DOHH2 (cell line): ENCODE measurements at regions not wholly inside any gene's neighbourhood (a gene's known extent, or its start where the extent isn't known, plus 50 kb on each side); places are given as distances from the start of the nearest gene placed in this dataset.

Source experiments
- EZH2phosphoT487 ChIP-seq: fragments of 200-600 bp; sonication (generic); IDR thresholded peaks from 2 replicates; pipeline ENCODE4 v1.6.1; 2017; ENCODE audit warnings: borderline replicate concordance, mild to moderate bottlenecking, antibody characterized with exemption, low read length, moderate library complexity, mixed read lengths
- TF ChIP-seq, protein P1 (sequence below): fragments of 200-600 bp; sonication (generic); IDR thresholded peaks from one replicate; pipeline ENCODE4 v1.5.1; 2014; ENCODE audit warnings: antibody characterized with exemption, mild to moderate bottlenecking, low read depth, low read length; ENCODE audit not compliant: poor library complexity, severe bottlenecking

DNA sequence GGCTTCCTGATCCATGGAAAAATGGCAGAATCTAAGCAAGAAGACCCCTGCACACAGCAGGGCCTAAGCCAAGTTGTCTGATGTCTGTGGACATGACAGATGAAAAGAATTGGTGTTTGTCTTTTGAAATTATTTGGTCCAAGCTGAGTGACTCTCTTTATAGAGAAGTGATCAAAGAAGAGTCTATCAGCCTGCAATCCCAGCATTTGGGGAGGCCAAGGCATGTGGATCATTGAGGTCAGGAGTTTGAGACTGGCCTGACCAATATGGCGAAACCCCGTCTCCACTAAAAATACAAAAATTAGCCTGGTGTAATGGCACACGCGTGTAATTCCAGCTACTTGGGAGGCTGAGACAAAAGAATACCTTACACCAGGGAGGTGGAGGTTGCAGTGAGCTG lies 64.8 kb upstream of the TUNAR start:
- TF ChIP-seq, protein P1, sequence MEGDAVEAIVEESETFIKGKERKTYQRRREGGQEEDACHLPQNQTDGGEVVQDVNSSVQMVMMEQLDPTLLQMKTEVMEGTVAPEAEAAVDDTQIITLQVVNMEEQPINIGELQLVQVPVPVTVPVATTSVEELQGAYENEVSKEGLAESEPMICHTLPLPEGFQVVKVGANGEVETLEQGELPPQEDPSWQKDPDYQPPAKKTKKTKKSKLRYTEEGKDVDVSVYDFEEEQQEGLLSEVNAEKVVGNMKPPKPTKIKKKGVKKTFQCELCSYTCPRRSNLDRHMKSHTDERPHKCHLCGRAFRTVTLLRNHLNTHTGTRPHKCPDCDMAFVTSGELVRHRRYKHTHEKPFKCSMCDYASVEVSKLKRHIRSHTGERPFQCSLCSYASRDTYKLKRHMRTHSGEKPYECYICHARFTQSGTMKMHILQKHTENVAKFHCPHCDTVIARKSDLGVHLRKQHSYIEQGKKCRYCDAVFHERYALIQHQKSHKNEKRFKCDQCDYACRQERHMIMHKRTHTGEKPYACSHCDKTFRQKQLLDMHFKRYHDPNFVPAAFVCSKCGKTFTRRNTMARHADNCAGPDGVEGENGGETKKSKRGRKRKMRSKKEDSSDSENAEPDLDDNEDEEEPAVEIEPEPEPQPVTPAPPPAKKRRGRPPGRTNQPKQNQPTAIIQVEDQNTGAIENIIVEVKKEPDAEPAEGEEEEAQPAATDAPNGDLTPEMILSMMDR, result no peak
- TF ChIP-seq EZH2phosphoT487, result no peak
